Spleen (tissue), 7 donors: ENCODE measurements at regions not wholly inside any gene's neighbourhood (a gene's known extent, or its start where the extent isn't known, plus 50 kb on each side); places are given as distances from the start of the nearest gene placed in this dataset.

Experiments used
- POLR2A ChIP-seq, 3 donors: fragments of 450-650 bp; IDR thresholded peaks; one replicate each; pipeline ENCODE4 v1.5.1; 2017; ENCODE audit warnings: antibody characterized with exemption in 3 of 3, mild to moderate bottlenecking in 1 of 3
- POLR2AphosphoS5 ChIP-seq, 3 donors: sonication (generic); formaldehyde crosslinking; IDR thresholded peaks; one replicate each; pipeline ENCODE4 v1.5.1; 2017; ENCODE audit warnings: antibody characterized with exemption in 3 of 3
- TF ChIP-seq, protein P1 (sequence below), 11 experiments: fragments of 200-600 bp in 7 of 11; fragments of 450-650 bp in 4 of 11; sonication (generic) in 4 of 11; IDR thresholded peaks in 8 of 11; conservative IDR thresholded peaks in 3 of 11; 1 replicate in 7 of 11; 2 replicates in 4 of 11; pipeline versions ENCODE4 v1.4.0 to v1.8.0; 2016 to 2021; ENCODE audit warnings: antibody characterized with exemption in 11 of 11, inconsistent platforms in 4 of 11, mild to moderate bottlenecking in 1 of 11
- donor health status: DM: no; HTN: no; CAD: no; lungs with moderate emphysema.
- donor health status: DM: no; HTN: no; CAD: no.
- donor health status: DM: no; HTN: no; CAD: no.

DNA sequence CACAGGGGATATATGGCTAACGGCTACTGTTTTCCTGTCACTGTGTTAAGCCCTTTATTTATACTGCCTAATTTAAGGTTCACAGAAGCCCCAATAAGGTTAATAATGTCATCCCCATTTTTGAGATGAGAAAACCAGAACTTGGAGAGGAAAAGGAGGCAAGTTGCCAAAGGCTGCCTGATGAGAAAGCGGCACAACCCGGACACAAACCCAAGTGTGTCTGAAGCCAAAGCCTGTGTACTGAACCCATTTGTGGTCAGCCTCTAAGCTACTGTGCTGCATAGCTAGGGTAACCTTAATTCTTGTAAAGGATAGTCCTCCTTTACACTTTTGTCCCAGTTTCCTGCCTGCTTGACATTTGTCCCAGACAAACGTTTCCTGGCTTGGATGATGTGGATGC is 954.7 kb upstream of the FANCL start:
- TF ChIP-seq, protein P1, sequence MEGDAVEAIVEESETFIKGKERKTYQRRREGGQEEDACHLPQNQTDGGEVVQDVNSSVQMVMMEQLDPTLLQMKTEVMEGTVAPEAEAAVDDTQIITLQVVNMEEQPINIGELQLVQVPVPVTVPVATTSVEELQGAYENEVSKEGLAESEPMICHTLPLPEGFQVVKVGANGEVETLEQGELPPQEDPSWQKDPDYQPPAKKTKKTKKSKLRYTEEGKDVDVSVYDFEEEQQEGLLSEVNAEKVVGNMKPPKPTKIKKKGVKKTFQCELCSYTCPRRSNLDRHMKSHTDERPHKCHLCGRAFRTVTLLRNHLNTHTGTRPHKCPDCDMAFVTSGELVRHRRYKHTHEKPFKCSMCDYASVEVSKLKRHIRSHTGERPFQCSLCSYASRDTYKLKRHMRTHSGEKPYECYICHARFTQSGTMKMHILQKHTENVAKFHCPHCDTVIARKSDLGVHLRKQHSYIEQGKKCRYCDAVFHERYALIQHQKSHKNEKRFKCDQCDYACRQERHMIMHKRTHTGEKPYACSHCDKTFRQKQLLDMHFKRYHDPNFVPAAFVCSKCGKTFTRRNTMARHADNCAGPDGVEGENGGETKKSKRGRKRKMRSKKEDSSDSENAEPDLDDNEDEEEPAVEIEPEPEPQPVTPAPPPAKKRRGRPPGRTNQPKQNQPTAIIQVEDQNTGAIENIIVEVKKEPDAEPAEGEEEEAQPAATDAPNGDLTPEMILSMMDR (IDR thresholded peaks at IDR 0.05 in 8 of 11, conservative IDR thresholded peaks at IDR 0.05 in 3 of 11), result no peak
- TF ChIP-seq POLR2A (IDR thresholded peaks at IDR 0.05) (no peak), POLR2AphosphoS5 (IDR thresholded peaks at IDR 0.05) (no peak)
